ENCODE measurements at regions not wholly inside any gene's neighbourhood (a gene's known extent, or its start where the extent isn't known, plus 50 kb on each side); places are given as distances from the start of the nearest gene placed in this dataset.

DNA sequence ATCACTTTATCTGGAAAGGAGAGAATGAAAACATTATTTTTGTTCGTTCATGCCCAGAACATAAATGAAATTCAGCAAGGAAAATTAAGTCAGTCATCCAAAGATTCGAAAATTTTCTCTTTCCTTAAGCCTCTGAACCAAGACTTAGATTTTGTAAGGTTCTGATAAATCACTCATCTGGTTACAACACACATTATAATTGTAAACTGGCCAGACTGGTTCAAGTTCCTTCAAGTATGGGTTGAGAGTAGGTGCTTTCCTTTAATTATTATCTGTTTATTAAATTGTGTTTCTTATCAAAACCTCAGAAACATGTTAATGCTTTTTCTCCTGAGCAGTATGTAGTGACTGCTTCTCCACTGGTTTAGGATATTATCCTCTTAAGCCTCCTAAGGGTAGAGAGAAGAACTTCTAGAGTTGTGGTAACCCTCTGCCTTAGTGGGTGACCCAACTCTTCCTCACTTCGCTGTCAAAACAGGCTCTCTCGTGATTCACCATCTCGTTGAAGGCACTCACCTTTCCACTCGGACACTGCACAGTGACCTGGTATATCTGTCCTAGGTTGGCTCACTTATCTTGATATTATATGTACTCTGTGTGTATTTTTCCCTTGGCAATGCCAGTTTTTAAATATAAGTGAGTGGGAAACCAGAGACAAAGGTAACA lies 325.9 kb downstream of the PAX3 start:
- Histone ChIP-seq H3K36me3 (replicated peaks in 1 of 2; ENCODE audit: control insufficient read depth in 1 of 2, insufficient read depth in 2 of 2, low read length in 2 of 2) (no peaks in the 10 kb centered on the region), H3K27me3 (ENCODE audit: control insufficient read depth in 1 of 2, insufficient read depth in 2 of 2, low read length in 2 of 2) (no peaks in the 10 kb centered on the region; a peak in 1 of 5 replicates), H3K4me3 (replicated peaks in 1 of 3; ENCODE audit: insufficient read depth in 1 of 3, low read depth in 2 of 3, low read length in 3 of 3) (no peak overlapping the region), H4K20me1 (ENCODE audit: insufficient read depth, low read length) (no peaks in the 10 kb centered on the region), H3K4me2 (ENCODE audit: low read depth, low read length) (no peak overlapping the region), H3K4me1 (ENCODE audit: insufficient read depth, low read length) (no peaks in the 10 kb centered on the region), H3K9ac (ENCODE audit: insufficient read depth, low read depth, low read length) (no peak overlapping the region), H3K9me3 (ENCODE audit: low read length) (no peaks in the 10 kb centered on the region), H2AFZ (ENCODE audit: low read length) (no peak overlapping the region), H3K79me2 (ENCODE audit: insufficient read depth, low read length) (no peaks in the 10 kb centered on the region), H3K27ac (ENCODE audit: extremely low read length, insufficient read depth, low read length) (no peak overlapping the region)
- in situ Hi-C loops (cut with HindIII; ENCODE audit: extremely low pct_ligation_motif_present, low pct_unique_long_range_greater_than_20kb) (no loop called here), intact Hi-C loops (cut with micrococcal nuclease; ENCODE audit: unreplicated experiment) (no loop called here)
- TF ChIP-seq REL (CRISPR knock-in tag; conservative IDR thresholded peaks at IDR 0.05) = no peak
- no peak for TF ChIP-seq SMAD9 (CRISPR knock-in tag; IDR thresholded peaks at IDR 0.05)
- no peak for TF ChIP-seq MXI1 (IDR thresholded peaks at IDR 0.05; ENCODE audit: borderline replicate concordance, low read depth, low read length)
- TF ChIP-seq, protein P1, sequence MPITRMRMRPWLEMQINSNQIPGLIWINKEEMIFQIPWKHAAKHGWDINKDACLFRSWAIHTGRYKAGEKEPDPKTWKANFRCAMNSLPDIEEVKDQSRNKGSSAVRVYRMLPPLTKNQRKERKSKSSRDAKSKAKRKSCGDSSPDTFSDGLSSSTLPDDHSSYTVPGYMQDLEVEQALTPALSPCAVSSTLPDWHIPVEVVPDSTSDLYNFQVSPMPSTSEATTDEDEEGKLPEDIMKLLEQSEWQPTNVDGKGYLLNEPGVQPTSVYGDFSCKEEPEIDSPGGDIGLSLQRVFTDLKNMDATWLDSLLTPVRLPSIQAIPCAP (CRISPR knock-in tag; IDR thresholded peaks at IDR 0.05; ENCODE audit: low read depth) = no peak
- TF ChIP-seq NR2F2 (IDR thresholded peaks at IDR 0.05; ENCODE audit: borderline replicate concordance, low read depth) = no peak
- TF ChIP-seq, protein P2, sequence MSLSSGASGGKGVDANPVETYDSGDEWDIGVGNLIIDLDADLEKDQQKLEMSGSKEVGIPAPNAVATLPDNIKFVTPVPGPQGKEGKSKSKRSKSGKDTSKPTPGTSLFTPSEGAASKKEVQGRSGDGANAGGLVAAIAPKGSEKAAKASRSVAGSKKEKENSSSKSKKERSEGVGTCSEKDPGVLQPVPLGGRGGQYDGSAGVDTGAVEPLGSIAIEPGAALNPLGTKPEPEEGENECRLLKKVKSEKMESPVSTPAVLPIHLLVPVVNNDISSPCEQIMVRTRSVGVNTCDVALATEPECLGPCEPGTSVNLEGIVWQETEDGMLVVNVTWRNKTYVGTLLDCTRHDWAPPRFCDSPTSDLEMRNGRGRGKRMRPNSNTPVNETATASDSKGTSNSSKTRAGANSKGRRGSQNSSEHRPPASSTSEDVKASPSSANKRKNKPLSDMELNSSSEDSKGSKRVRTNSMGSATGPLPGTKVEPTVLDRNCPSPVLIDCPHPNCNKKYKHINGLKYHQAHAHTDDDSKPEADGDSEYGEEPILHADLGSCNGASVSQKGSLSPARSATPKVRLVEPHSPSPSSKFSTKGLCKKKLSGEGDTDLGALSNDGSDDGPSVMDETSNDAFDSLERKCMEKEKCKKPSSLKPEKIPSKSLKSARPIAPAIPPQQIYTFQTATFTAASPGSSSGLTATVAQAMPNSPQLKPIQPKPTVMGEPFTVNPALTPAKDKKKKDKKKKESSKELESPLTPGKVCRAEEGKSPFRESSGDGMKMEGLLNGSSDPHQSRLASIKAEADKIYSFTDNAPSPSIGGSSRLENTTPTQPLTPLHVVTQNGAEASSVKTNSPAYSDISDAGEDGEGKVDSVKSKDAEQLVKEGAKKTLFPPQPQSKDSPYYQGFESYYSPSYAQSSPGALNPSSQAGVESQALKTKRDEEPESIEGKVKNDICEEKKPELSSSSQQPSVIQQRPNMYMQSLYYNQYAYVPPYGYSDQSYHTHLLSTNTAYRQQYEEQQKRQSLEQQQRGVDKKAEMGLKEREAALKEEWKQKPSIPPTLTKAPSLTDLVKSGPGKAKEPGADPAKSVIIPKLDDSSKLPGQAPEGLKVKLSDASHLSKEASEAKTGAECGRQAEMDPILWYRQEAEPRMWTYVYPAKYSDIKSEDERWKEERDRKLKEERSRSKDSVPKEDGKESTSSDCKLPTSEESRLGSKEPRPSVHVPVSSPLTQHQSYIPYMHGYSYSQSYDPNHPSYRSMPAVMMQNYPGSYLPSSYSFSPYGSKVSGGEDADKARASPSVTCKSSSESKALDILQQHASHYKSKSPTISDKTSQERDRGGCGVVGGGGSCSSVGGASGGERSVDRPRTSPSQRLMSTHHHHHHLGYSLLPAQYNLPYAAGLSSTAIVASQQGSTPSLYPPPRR (CRISPR knock-in tag; IDR thresholded peaks at IDR 0.05; ENCODE audit: borderline replicate concordance) = no peak
- TF ChIP-seq MAFG (CRISPR knock-in tag; IDR thresholded peaks at IDR 0.05) = no peak
- TF ChIP-seq, protein P3, sequence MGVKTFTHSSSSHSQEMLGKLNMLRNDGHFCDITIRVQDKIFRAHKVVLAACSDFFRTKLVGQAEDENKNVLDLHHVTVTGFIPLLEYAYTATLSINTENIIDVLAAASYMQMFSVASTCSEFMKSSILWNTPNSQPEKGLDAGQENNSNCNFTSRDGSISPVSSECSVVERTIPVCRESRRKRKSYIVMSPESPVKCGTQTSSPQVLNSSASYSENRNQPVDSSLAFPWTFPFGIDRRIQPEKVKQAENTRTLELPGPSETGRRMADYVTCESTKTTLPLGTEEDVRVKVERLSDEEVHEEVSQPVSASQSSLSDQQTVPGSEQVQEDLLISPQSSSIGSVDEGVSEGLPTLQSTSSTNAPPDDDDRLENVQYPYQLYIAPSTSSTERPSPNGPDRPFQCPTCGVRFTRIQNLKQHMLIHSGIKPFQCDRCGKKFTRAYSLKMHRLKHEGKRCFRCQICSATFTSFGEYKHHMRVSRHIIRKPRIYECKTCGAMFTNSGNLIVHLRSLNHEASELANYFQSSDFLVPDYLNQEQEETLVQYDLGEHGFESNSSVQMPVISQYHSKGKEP (CRISPR knock-in tag; IDR thresholded peaks at IDR 0.05) = no peak
- BruUV-seq (replicated peaks) = no TSS peak
- DNase-seq (ENCODE audit: low spot score) (no peak), ATAC-seq (no peak), FAIRE-seq (no peak)
- ChIA-PET CTCF (ENCODE audit: low intra/inter-chr PET ratio, low total read pairs) (no interaction called here), POLR2A (no interaction called here)
- under 1% methylated on average over 6 of the region's 6 CpGs for WGBS (ENCODE audit: low lambda C conversion rate)

All from HepG2 (cell line).